Peyer's patch (tissue), 4 donors: ENCODE measurements at regions not wholly inside any gene's neighbourhood (a gene's known extent, or its start where the extent isn't known, plus 50 kb on each side); places are given as distances from the start of the nearest gene placed in this dataset.

Experiments used
- DNase-seq, 3 donors: peaks; one replicate each; pipeline ENCODE4 v3.0.0-alpha.2; 2017 to 2019
- H3K27ac ChIP-seq, 4 donors: fragments of 200-600 bp; sonication (generic); one replicate each; pipeline ENCODE4 v1.5.1; 2016 to 2019
- H3K27me3 ChIP-seq, 2 donors: fragments of 200-600 bp; sonication (generic); one replicate each; pipeline ENCODE4 v1.5.1; 2019
- H3K36me3 ChIP-seq, 3 donors: fragments of 200-600 bp; sonication (generic); one replicate each; pipeline ENCODE4 v1.5.1; 2016 to 2019
- H3K4me1 ChIP-seq, 4 donors: fragments of 200-600 bp; sonication (generic); one replicate each; pipeline ENCODE4 v1.5.1; 2016 to 2019
- H3K4me3 ChIP-seq, 4 donors: fragments of 200-600 bp; sonication (generic); 1 replicate in 3 of 4; 2 replicates in 1 of 4; pipeline ENCODE4 v1.5.1; 2016 to 2019; ENCODE audit warnings: mild to moderate bottlenecking in 1 of 4
- H3K9me3 ChIP-seq, 4 donors: fragments of 200-600 bp; sonication (generic); one replicate each; pipeline ENCODE4 v1.5.1; 2016 to 2019; ENCODE audit warnings: mild to moderate bottlenecking in 1 of 4
- CTCF ChIP-seq, 6 experiments: fragments of 450-650 bp in 4 of 6; fragments of 200-600 bp in 2 of 6; sonication (generic) in 1 of 6; IDR thresholded peaks; one replicate each; pipeline ENCODE4 v1.5.1; 2017 to 2019; ENCODE audit warnings: antibody characterized with exemption in 6 of 6, mild to moderate bottlenecking in 3 of 6, moderate library complexity in 1 of 6
- POLR2A ChIP-seq, 2 donors: fragments of 450-650 bp; IDR thresholded peaks; one replicate each; pipeline ENCODE4 v1.5.1; 2017; ENCODE audit warnings: antibody characterized with exemption in 2 of 2, mild to moderate bottlenecking in 2 of 2, moderate library complexity in 2 of 2

GRCh38 chr3:159159546-159159945 lies 357.7 kb downstream of the MFSD1 start:
- DNase-seq, result no peak
- Histone ChIP-seq H3K9me3 (no peaks in the 10 kb centered on the region), H3K36me3 (no peaks in the 10 kb centered on the region), H3K27me3 (no peaks in the 10 kb centered on the region), H3K27ac (no peak overlapping the region), H3K4me1 (no peaks in the 10 kb centered on the region), H3K4me3 (no peak overlapping the region)
- TF ChIP-seq POLR2A (IDR thresholded peaks at IDR 0.05) (no peak), CTCF (IDR thresholded peaks at IDR 0.05) (no peak)

GRCh38 chr3:159163656-159164055 lies 361.8 kb downstream of the MFSD1 start:
- Histone ChIP-seq H3K27ac (no peak overlapping the region), H3K9me3 (no peaks in the 10 kb centered on the region), H3K36me3 (no peaks in the 10 kb centered on the region), H3K27me3 (no peaks in the 10 kb centered on the region), H3K4me3 (no peak overlapping the region), H3K4me1 (no peaks in the 10 kb centered on the region)
- no peak for DNase-seq
- TF ChIP-seq CTCF (IDR thresholded peaks at IDR 0.05) (no peak), POLR2A (IDR thresholded peaks at IDR 0.05) (no peak)

GRCh38 chr3:159165961-159166360 lies 364.1 kb downstream of the MFSD1 start:
- H3K4me3 ChIP-seq, result no peak overlapping the region
- H3K36me3 ChIP-seq, result no peaks in the 10 kb centered on the region
- H3K9me3 ChIP-seq, result no peaks in the 10 kb centered on the region
- DNase-seq, result no peak
- no peak overlapping the region for H3K27ac ChIP-seq
- H3K4me1 ChIP-seq, result no peaks in the 10 kb centered on the region
- TF ChIP-seq POLR2A (IDR thresholded peaks at IDR 0.05), result no peak
- TF ChIP-seq CTCF (IDR thresholded peaks at IDR 0.05), result no peak
- H3K27me3 ChIP-seq, result no peaks in the 10 kb centered on the region

GRCh38 chr3:159166899-159167586 lies 365.2 kb downstream of the MFSD1 start:
- Histone ChIP-seq H3K36me3 (no peaks in the 10 kb centered on the region), H3K4me3 (no peak overlapping the region), H3K27me3 (no peaks in the 10 kb centered on the region), H3K4me1 (no peaks in the 10 kb centered on the region), H3K27ac (no peak overlapping the region), H3K9me3 (no peaks in the 10 kb centered on the region)
- TF ChIP-seq POLR2A (IDR thresholded peaks at IDR 0.05), result no peak
- no peak for TF ChIP-seq CTCF (IDR thresholded peaks at IDR 0.05)
- DNase-seq, result no peak

GRCh38 chr3:159168788-159169187 lies 366.9 kb downstream of the MFSD1 start:
- Histone ChIP-seq H3K4me3 (no peak overlapping the region), H3K27ac (no peak overlapping the region), H3K27me3 (no peaks in the 10 kb centered on the region), H3K36me3 (no peaks in the 10 kb centered on the region), H3K9me3 (no peaks in the 10 kb centered on the region), H3K4me1 (no peaks in the 10 kb centered on the region)
- TF ChIP-seq POLR2A (IDR thresholded peaks at IDR 0.05), result no peak
- DNase-seq, result no peak

GRCh38 chr3:159169828-159170227 lies 368.0 kb downstream of the MFSD1 start:
- H3K36me3 ChIP-seq, result no peaks in the 10 kb centered on the region
- no peaks in the 10 kb centered on the region for H3K9me3 ChIP-seq
- peak overlapping the region in 1 of 4 donors; percentile 36 for H3K27ac ChIP-seq
- no peak for TF ChIP-seq POLR2A (IDR thresholded peaks at IDR 0.05)
- H3K4me3 ChIP-seq, result no peak overlapping the region
- no peaks in the 10 kb centered on the region for H3K27me3 ChIP-seq
- DNase-seq, result no peak
- no peaks in the 10 kb centered on the region for H3K4me1 ChIP-seq
